HepG2 (cell line): ENCODE measurements at regions not wholly inside any gene's neighbourhood (a gene's known extent, or its start where the extent isn't known, plus 50 kb on each side); places are given as distances from the start of the nearest gene placed in this dataset.

Source experiments
- ATAC-seq: fragments of 200-7000 bp; cut with Tn5 transposase; 3 replicates; pipeline ENCODE4 v1.9.1; 2020; ENCODE audit warnings: mild to moderate bottlenecking, moderate library complexity
- BruUV-seq: library from RNA; stranded (reverse); fragments of 400-500 nt; replicated peaks from 2 replicates; lab custom pipeline; 2021; lab: Mats Ljungman, UMichigan
- CTCF ChIA-PET: fragments of 300-600 bp; formaldehyde crosslinking; extraction: SDS; loops from one replicate; lab custom pipeline; 2021; ENCODE audit warnings: low total read pairs, inconsistent platforms, low intra/inter-chr PET ratio; lab: Yijun Ruan, JAX
- POLR2A ChIA-PET: fragments of 350-600 bp; sonication (Branson Sonifier 250); formaldehyde crosslinking; loops from one replicate; lab custom pipeline; 2020; ENCODE audit warnings: antibody characterized with exemption, inconsistent platforms; lab: Yijun Ruan, JAX
- DNase-seq: peaks from one replicate; pipeline ENCODE4 v3.0.0-alpha.2; 2015; ENCODE audit warnings: low spot score
- FAIRE-seq: peaks from 3 replicates; lab custom pipeline; 2011; peaks lifted over from hg19 to GRCh38; lab: Jason Lieb, UNC
- H2AFZ ChIP-seq: one replicate; pipeline ENCODE4 v1.6.1; 2011; ENCODE audit warnings: low read length, inconsistent platforms
- H3K27ac ChIP-seq: fragments of 300-600 bp; 3 replicates; pipeline ENCODE4 v1.8.0; 2011; ENCODE audit warnings: mixed run types, mild to moderate bottlenecking, mixed read lengths, low read length, inconsistent platforms; ENCODE audit not compliant: insufficient read depth; ENCODE audit errors: extremely low read length
- H3K27me3 ChIP-seq, 2 experiments: fragments of 200-600 bp in 1 of 2; 2 replicates in 1 of 2; 3 replicates in 1 of 2; pipeline versions ENCODE4 v1.6.0 to v1.8.0; 2011; ENCODE audit warnings: low read length in 2 of 2, mild to moderate bottlenecking in 2 of 2, moderate library complexity in 2 of 2, inconsistent platforms in 1 of 2; ENCODE audit not compliant: insufficient read depth in 2 of 2, control insufficient read depth in 1 of 2
- H3K36me3 ChIP-seq, 2 experiments: fragments of 200-600 bp in 1 of 2; replicated peaks in 1 of 2; 2 replicates in 1 of 2; 3 replicates in 1 of 2; pipeline versions ENCODE4 v1.5.1 to v1.8.0; 2011; ENCODE audit warnings: low read length in 2 of 2, inconsistent platforms in 1 of 2; ENCODE audit not compliant: insufficient read depth in 2 of 2, control insufficient read depth in 1 of 2
- H3K4me1 ChIP-seq: 2 replicates; pipeline ENCODE4 v1.5.1; 2012; ENCODE audit warnings: low read length, inconsistent platforms; ENCODE audit not compliant: insufficient read depth
- H3K4me2 ChIP-seq: 2 replicates; pipeline ENCODE4 v1.6.0; 2011; ENCODE audit warnings: low read depth, low read length, inconsistent platforms
- H3K4me3 ChIP-seq, 3 experiments: fragments of 200-600 bp in 1 of 3; sonication (generic), shearing (Covaris generic) in 1 of 3; replicated peaks in 1 of 3; 2 replicates each; pipeline ENCODE4 v1.5.1; 2011 to 2016; ENCODE audit warnings: low read length in 3 of 3, inconsistent platforms in 2 of 3, low read depth in 2 of 3, mild to moderate bottlenecking in 2 of 3, control low read depth in 1 of 3, mixed read lengths in 1 of 3; ENCODE audit not compliant: insufficient read depth in 1 of 3
- H3K79me2 ChIP-seq: one replicate; pipeline ENCODE4 v1.6.1; 2011; ENCODE audit warnings: low read length, inconsistent platforms; ENCODE audit not compliant: insufficient read depth
- H3K9ac ChIP-seq: 2 replicates; pipeline ENCODE4 v1.6.0; 2011; ENCODE audit warnings: mild to moderate bottlenecking, low read depth, low read length, inconsistent platforms; ENCODE audit not compliant: insufficient read depth
- H3K9me3 ChIP-seq: 2 replicates; pipeline ENCODE4 v1.5.1; 2012; ENCODE audit warnings: mild to moderate bottlenecking, low read length
- H4K20me1 ChIP-seq: 2 replicates; pipeline ENCODE4 v1.6.0; 2011; ENCODE audit warnings: inconsistent platforms, mild to moderate bottlenecking, low read length, moderate library complexity; ENCODE audit not compliant: insufficient read depth
- IKZF1 ChIP-seq: fragments of 450-650 bp; IDR thresholded peaks from 2 replicates; pipeline ENCODE4 v1.7.1; 2016
- ISL2 ChIP-seq: sonication (generic); formaldehyde crosslinking; IDR thresholded peaks from 2 replicates; pipeline ENCODE4 v1.5.0; 2020; ENCODE audit warnings: missing genetic modification reagents
- MAZ ChIP-seq, 2 experiments: sonication (generic) in 1 of 2; formaldehyde crosslinking in 1 of 2; IDR thresholded peaks; 2 replicates each; pipeline versions ENCODE4 v1.5.0 to v1.6.1; 2012 to 2020; ENCODE audit warnings: low read depth in 2 of 2, mild to moderate bottlenecking in 2 of 2, borderline replicate concordance in 1 of 2, improper control_type of control experiment in 1 of 2, low read length in 1 of 2, missing genetic modification reagents in 1 of 2, moderate library complexity in 1 of 2
- NFKBIZ ChIP-seq: IDR thresholded peaks from 2 replicates; pipeline ENCODE4 v1.6.1; 2018; ENCODE audit warnings: missing genetic modification reagents, missing compliant biosample characterization
- SCMH1 ChIP-seq: sonication (generic); formaldehyde crosslinking; IDR thresholded peaks from 2 replicates; pipeline ENCODE4 v1.9.0; 2021; ENCODE audit warnings: missing genetic modification reagents, mild to moderate bottlenecking, borderline replicate concordance
- ZFAT ChIP-seq: sonication (generic); formaldehyde crosslinking; conservative IDR thresholded peaks from 2 replicates; pipeline ENCODE4 v1.8.1; 2023; ENCODE audit warnings: missing genetic modification reagents, inconsistent platforms
- WGBS: methylation state at CpG from one replicate; pipeline ENCODE4 v1.1.6; 2017; ENCODE audit warnings: low lambda C conversion rate; 5-methylcytosine and 5-hydroxymethylcytosine counted together
- in situ Hi-C: cut with HindIII; loops from 2 replicates; pipeline ENCODE4 v1.10.0; 2017; ENCODE audit warnings: low pct_unique_long_range_greater_than_20kb; ENCODE audit not compliant: extremely low pct_ligation_motif_present
- intact Hi-C: fragments of 100-400 bp; cut with micrococcal nuclease; formaldehyde crosslinking; loops from one replicate; pipeline ENCODE4 v1.10.0; 2022; ENCODE audit not compliant: unreplicated experiment
- TF ChIP-seq, protein P1 (sequence below): sonication (generic); formaldehyde crosslinking; IDR thresholded peaks from 2 replicates; pipeline ENCODE4 v1.4.0; 2020; ENCODE audit warnings: missing genetic modification reagents, borderline replicate concordance
- TF ChIP-seq, protein P2 (sequence below): sonication (generic); formaldehyde crosslinking; IDR thresholded peaks from 2 replicates; pipeline ENCODE4 v1.4.0; 2020; ENCODE audit warnings: missing genetic modification reagents, borderline replicate concordance

DNA sequence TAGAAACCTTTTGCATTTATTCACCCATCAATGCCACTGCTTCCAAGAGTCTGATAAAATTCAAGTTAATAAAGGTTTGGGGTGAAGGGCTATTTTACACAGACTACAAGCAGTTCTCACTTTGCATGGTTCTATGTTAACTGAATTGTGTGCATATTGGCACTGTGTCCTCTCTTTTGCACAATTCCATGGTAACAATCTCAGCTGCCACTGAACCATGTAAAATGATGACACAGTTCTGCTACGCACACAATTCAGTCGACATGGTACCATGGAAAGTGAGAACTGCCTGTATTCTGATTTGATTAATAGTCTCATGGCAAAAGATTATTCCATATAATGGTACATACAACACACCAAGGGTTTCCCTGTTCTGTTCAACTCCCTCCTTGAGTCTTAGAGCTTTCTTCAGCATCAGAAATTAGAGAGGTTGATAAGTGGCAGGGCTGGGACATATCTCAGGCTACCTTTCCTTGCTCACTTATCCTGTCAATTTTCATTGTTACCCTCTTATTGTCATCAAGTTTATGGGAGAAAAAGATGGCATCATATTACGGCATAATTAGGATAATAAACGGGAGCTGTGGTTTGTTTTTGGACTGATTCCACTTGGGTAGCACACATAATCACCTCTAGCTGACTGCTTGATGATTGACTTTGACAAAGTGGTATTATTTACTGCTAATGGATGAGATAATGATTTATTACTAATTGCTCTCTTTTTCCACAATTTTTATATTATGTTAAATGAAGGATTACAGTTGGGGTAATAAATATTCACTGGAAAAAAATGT is 139.3 kb upstream of the CREB1 start:
- WGBS, result 11% methylated on average over 4 of the region's 4 CpGs
- Histone ChIP-seq H3K79me2 (no peaks in the 10 kb centered on the region), H4K20me1 (no peaks in the 10 kb centered on the region), H3K27me3 (no peaks in the 10 kb centered on the region; a peak in 1 of 5 replicates), H2AFZ (no peak overlapping the region), H3K4me3 (no peak overlapping the region), H3K27ac (no peak overlapping the region), H3K4me1 (no peaks in the 10 kb centered on the region), H3K36me3 (no peaks in the 10 kb centered on the region), H3K9ac (no peak overlapping the region), H3K4me2 (no peak overlapping the region), H3K9me3 (no peaks in the 10 kb centered on the region)
- CTCF ChIA-PET, result no interaction called here
- intact Hi-C loops, result no loop called here
- no TSS peak for BruUV-seq
- in situ Hi-C loops, result no loop called here
- POLR2A ChIA-PET, result no interaction called here
- no peak for TF ChIP-seq NFKBIZ
- no peak for FAIRE-seq
- DNase-seq, result no peak
- no peak for ATAC-seq

DNA sequence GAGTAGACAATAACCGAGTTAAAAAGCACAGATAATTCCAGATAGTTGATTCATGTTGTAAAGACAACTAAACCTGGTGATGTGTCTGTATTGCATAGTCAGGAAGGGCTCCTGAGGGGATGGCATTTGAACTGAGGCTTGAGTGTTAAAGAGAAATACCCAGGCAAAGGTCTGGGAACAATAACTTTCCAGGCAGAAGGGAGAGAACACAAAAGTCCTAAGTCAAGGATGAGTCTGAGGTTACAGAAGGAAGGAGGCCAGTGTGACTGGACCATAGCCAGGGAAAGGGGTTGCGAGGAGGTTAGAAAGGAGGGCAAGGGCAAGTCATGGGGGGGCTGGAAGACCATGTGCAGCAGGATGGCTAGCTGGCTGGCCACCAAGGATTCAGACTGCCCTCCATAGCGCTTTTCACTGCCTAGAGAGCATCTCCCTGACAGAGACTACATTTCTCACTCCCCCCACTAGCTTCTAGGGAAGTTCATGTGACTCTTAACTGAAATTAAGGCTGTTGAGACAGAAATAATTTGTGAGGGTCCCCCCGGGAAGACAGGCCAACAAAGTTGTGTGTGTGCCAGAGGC is 135.5 kb upstream of the CREB1 start:
- FAIRE-seq, result no peak
- TF ChIP-seq ISL2 (CRISPR knock-in tag), result no peak
- no peak for TF ChIP-seq ZFAT (CRISPR knock-in tag)
- no peak for TF ChIP-seq IKZF1
- no peak for TF ChIP-seq SCMH1 (CRISPR knock-in tag)
- TF ChIP-seq, protein P1, sequence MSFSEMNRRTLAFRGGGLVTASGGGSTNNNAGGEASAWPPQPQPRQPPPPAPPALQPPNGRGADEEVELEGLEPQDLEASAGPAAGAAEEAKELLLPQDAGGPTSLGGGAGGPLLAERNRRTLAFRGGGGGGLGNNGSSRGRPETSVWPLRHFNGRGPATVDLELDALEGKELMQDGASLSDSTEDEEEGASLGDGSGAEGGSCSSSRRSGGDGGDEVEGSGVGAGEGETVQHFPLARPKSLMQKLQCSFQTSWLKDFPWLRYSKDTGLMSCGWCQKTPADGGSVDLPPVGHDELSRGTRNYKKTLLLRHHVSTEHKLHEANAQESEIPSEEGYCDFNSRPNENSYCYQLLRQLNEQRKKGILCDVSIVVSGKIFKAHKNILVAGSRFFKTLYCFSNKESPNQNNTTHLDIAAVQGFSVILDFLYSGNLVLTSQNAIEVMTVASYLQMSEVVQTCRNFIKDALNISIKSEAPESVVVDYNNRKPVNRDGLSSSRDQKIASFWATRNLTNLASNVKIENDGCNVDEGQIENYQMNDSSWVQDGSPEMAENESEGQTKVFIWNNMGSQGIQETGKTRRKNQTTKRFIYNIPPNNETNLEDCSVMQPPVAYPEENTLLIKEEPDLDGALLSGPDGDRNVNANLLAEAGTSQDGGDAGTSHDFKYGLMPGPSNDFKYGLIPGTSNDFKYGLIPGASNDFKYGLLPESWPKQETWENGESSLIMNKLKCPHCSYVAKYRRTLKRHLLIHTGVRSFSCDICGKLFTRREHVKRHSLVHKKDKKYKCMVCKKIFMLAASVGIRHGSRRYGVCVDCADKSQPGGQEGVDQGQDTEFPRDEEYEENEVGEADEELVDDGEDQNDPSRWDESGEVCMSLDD, result no peak
- no peak for TF ChIP-seq MAZ (IDR thresholded peaks at IDR 0.05; ENCODE audit: borderline replicate concordance, low read depth, low read length)
- TF ChIP-seq MAZ (CRISPR knock-in tag; IDR thresholded peaks at IDR 0.05; ENCODE audit: low read depth), result no peak
- TF ChIP-seq, protein P2, sequence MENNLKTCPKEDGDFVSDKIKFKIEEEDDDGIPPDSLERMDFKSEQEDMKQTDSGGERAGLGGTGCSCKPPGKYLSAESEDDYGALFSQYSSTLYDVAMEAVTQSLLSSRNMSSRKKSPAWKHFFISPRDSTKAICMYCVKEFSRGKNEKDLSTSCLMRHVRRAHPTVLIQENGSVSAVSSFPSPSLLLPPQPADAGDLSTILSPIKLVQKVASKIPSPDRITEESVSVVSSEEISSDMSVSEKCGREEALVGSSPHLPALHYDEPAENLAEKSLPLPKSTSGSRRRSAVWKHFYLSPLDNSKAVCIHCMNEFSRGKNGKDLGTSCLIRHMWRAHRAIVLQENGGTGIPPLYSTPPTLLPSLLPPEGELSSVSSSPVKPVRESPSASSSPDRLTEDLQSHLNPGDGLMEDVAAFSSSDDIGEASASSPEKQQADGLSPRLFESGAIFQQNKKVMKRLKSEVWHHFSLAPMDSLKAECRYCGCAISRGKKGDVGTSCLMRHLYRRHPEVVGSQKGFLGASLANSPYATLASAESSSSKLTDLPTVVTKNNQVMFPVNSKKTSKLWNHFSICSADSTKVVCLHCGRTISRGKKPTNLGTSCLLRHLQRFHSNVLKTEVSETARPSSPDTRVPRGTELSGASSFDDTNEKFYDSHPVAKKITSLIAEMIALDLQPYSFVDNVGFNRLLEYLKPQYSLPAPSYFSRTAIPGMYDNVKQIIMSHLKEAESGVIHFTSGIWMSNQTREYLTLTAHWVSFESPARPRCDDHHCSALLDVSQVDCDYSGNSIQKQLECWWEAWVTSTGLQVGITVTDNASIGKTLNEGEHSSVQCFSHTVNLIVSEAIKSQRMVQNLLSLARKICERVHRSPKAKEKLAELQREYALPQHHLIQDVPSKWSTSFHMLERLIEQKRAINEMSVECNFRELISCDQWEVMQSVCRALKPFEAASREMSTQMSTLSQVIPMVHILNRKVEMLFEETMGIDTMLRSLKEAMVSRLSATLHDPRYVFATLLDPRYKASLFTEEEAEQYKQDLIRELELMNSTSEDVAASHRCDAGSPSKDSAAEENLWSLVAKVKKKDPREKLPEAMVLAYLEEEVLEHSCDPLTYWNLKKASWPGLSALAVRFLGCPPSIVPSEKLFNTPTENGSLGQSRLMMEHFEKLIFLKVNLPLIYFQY, result no peak

More for the DNA sequence above, 135.5 kb upstream of the CREB1 start:
- ChIA-PET CTCF (no interaction called here), POLR2A (no interaction called here)
- DNase-seq, result no peak
- BruUV-seq, result no TSS peak
- H3K9me3 ChIP-seq, result no peaks in the 10 kb centered on the region
- in situ Hi-C loops, result no loop called here
- H3K4me3 ChIP-seq, result no peak overlapping the region
- H3K36me3 ChIP-seq, result no peaks in the 10 kb centered on the region
- 4% methylated on average over 4 of the region's 4 CpGs for WGBS
- no peaks in the 10 kb centered on the region for H3K79me2 ChIP-seq
- no peak overlapping the region for H3K4me2 ChIP-seq
- H4K20me1 ChIP-seq, result no peaks in the 10 kb centered on the region
- intact Hi-C loops, result no loop called here
- no peaks in the 10 kb centered on the region for H3K27me3 ChIP-seq
- H3K27ac ChIP-seq, result no peak overlapping the region
- H3K4me1 ChIP-seq, result no peaks in the 10 kb centered on the region
- no peak overlapping the region for H2AFZ ChIP-seq
- no peak overlapping the region for H3K9ac ChIP-seq
- ATAC-seq, result no peak
